Limb (tissue), 2 donors: ENCODE measurements at regions not wholly inside any gene's neighbourhood (a gene's known extent, or its start where the extent isn't known, plus 50 kb on each side); places are given as distances from the start of the nearest gene placed in this dataset.
A peak's percentile ranks its signal among the peaks of the same experiment; 100 is the strongest.
"Not testable (repeated sequence)": the region's sequence is repeated elsewhere in the genome, so short reads cannot be mapped to it uniquely, and the experiment has no call there.

Experiments used
- DNase-seq, 2 donors: peaks; one replicate each; pipeline ENCODE4 v3.0.0-alpha.2; 2016; ENCODE audit errors: extremely low spot score in 2 of 2

DNA sequence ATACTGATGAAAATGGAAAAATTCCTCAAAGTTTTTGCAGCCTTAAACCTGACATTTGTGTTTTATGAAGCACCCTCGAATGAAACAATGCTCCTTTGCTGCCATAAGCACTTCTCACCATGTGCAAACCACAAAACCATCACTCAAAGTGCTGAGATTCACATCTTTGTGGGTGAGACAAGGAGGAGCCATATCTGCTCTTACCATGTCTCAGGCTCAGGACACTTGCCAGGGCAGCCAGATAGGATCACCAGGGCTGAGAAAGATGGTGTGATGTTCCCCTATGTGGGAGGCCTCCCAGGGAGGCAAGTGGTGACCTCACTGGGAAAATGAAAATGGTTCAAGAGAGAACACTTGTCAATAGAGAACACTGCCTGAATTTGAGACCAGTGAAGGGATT lies 120.4 kb downstream of the CCDC34 start:
- no peak for DNase-seq

DNA sequence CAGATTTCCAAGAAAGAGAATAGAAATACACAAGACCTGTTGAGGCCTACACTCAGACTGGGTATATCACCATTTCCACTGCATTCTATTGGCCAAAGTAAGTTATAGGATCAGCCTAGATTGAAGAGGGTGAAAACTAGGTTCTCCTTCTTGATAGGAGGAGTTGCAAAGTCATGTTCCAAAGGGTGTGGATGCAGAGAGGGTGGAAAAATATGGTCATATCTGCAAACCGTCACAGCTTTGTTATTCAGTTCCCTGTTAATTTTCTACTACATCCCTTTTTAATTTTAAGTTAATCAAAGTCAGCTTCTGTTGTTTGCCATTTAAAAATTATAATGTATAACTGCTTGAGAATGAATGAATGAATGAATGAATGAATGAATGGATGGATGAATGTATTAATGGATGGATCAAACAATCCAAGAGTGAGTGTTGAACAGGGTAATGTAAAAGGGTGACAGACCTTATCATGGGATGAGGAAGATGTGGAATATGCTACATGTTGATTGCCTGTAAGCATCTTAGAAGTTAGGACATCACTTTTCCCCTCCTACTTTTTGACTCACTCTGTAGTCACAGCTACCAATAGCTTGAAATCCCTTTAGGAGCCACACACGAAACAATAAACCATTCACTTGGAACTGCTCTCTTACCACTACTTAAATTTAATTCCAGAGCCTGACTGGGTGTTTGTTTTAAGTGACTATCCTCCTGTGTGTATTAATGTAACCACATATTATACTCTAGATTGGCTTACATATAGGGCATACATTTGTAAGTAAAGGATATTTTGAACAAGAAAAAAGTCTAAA lies 121.5 kb downstream of the CCDC34 start:
- no peak for DNase-seq

DNA sequence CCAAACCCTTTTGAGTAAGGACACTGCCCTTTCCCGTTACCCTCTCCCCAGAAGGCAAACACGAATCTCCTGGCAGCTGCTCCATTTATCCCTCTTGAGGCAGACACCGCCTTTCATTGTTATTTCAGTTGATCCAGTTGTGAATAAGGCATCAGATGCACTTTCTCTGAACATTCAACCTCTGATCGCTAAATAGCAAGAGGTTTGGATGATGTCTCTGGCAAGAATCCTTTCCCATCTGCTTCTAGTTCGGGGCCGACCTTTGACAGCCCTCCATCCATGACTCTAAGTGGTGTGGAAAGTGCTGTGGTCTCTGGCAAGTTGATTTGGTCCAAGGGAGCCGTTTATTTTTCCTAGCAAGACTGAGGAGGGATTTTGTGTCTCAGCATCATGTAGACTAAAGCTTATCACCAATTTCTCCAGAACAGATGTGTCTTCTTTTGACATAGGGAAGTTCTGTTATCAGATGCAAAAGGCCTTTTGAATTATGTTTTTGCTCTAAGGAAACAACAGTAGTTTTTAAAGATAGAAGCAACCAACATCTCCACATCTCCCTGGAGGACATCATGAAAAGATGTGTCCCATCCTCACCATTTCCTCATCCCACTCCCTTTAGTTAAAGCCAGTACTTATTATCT lies 123.6 kb downstream of the CCDC34 start:
- no peak for DNase-seq

- no peak for DNase-seq
These were observed 124.2 kb downstream of the CCDC34 start for GRCh38 chr11:27238811-27239210.

GRCh38 chr11:27237643-27238042 lies 125.4 kb downstream of the CCDC34 start:
- no peak for DNase-seq

DNA sequence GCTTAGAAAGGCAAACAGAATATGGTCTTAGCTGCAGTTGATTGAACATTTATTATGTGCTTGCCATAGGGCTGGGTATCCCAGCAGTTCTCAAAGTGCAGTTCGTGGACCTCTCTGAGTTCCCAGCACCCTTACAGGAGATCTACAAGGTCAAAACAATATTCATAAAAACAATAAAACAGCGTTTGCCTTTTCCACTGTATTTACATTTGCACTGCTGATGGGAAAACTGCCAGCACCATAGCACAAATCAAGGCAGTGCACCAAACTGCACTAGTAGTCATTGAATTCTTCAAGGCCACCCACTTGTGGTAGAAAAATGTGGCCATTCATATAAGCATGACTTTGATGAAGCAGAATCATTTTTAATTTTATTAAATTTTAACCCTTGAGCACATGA lies 128.1 kb downstream of the CCDC34 start:
- no peak for DNase-seq

DNA sequence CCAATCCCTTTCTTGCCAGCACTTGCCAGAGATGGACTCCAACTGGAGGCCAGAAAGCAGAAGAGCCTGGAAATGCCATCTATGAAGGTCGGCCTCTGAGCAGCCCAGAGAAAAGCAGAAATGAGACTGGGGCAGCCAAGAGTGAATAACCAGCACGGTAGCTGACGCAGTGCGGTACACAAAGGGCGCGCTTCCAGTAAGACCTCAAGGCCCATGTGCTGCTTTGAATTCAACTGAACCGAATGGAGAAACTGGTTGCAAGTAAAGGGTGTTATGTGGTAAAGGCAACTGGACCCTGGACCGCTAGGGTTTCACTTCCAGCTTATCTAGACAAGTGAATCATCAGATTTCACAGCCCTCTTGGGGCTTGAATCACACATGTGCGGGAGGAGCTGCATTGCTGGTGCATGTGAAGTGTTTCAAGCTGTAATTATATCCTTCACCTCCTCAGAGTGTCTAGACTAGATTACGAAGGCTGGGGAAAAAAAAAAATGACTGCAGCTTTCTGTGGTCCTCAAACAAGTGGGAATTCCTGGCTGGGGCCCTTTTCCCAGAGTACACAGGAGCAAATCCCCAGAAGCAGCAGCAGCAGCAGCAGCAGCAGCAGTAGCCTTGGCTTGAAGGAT lies 128.9 kb downstream of the CCDC34 start:
- DNase-seq = peak in 1 of 2 donors; percentile 53

DNA sequence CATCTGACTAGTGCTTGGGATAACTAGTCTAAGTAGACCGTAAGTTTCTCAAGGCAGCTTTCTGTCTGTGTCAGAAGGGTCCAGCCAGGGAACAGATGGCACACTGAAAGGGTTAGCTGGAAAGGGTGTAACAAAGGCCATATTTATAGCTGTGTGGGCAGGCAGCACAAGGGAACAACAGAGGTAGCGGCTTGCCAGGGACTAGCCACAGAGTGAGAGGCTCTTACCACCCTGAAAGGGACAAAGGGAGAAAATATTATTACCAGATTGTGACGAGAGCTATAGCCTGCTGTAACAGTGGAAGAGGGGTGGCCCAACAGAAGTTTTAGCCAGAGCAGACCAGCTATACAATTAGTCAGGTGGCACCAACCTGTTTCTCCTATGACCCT lies 129.4 kb downstream of the CCDC34 start:
- DNase-seq = no peak

DNA sequence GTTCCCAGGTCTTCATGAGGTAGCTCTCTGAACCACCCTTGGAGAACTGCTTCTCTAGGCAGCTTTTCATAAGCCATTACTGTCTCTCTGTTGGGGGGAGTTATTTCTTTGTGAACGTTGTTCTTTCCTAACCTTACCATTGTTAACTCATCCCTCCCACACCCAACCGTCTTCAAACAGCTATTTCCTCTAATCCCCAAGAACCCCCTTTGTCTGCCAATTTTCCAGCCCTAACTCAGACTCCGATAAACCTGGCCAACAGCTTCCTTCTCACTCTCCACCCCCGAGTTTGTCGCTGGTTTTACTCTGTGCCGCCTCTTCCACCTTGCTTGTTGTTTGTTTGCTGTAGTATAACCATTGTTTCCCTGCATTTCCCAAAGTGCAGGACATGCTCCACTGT lies 131.5 kb downstream of the CCDC34 start:
- no peak for DNase-seq

- DNase-seq = no peak
These were observed 132.8 kb downstream of the CCDC34 start for GRCh38 chr11:27230192-27230572.

GRCh38 chr11:27229511-27230191 lies 133.4 kb downstream of the CCDC34 start:
- no peak for DNase-seq

DNA sequence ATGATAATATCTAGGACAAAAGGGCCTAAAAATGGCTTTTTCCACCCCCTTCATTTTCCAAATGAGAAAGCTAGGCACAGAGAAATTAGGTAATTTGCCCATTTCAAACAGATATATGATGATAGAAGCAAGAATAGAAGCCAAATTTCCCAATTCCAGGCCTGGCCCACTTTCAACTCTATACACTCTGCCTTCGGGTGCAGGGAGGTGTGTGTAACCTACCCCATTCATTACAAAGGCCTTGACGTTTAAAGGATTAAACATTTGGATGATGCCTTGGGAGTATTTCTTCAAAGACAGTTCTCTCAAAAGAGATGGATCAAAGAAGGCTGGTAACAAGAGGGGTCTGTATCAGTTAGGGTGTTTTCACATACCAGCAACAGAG lies 134.1 kb downstream of the CCDC34 start:
- DNase-seq = no peak

DNA sequence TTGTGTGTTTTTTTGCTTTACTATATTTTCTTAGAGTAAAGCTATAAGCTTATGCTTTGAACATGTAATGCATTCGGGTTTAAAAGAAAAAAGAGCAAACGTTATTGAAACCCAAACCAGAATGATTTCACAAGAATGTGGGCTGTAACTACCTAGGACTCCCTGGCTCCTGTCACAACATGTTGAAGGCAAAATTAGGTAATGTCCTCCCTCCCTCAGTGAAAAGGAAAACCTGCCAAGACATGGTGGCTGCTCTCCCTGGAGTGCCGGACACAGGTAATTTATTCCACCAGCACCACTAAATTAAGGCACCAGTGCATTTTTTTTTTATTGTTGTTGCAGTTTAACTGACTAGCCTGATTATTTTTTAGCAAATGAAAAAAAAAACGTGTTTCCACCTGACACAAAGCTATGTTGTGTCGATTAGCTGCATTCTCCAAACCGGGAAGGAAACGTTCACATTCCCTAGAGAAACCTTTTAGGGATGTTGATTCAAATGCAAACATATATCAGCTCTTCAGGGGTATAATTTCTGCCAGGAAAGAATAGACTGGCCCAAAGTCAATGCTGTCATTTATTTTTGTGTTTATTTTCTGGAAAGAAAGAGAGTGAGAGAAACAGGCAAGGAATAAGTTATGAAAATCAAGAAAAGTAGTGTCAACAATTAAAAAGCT lies 134.6 kb downstream of the CCDC34 start:
- DNase-seq = no peak

GRCh38 chr11:27227736-27228135 lies 135.3 kb downstream of the CCDC34 start:
- peak in 1 of 2 donors; percentile 53 for DNase-seq

GRCh38 chr11:27219487-27220039 lies 143.5 kb downstream of the CCDC34 start:
- not testable (repeated sequence) for DNase-seq

DNA sequence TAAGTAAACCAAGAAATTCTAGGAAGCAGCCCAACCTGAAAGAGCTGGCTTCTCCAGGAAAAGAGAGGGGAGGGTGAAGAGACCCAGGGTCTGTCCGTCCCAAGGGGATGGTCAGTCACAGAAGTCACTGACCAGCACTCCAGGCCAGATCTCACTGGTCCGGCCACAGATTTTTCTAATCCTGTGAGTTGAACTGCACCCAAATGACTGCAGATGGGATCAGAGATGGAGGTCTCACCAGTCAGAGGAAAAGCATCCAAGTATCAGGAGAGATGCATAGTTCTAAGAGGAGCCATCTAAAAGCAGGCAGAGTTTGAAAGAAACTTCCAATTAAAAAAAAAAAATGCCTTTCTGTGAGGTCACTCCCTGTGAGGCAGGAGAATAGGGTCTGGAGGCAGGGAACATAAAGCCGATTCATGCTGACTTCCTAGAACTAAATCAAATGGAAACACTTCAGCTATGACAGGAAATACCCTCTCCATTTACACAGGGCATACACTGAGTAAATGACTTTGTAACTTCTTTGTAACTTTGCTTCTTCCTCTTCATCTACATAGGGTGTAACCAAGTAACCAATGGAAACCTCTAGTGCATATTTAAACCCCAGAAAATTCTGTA lies 144.5 kb downstream of the CCDC34 start:
- peak in 1 of 2 donors; percentile 44 for DNase-seq

DNA sequence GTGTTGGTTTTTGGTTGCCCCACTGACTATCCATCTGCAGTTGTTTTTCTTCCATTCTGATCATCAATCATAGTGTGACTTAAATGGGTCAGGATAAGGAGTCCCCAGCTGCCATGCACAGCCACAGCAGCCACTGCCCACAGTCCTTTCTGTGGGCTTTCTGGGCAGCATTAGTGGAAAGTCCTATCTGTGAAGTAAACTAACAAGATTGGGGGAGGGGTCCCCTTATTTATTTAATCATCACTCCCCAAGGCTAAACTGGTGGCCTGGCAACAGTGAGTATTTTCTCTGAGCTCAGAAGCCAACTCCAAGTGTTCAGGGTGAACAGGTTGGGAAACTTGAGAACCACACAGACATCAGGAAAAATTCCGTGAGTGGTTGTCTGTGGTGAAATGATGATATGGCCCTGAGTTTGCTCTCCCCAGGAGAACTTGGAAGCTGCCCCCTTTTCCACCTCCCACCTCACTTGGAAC lies 145.0 kb downstream of the CCDC34 start:
- DNase-seq = no peak

DNA sequence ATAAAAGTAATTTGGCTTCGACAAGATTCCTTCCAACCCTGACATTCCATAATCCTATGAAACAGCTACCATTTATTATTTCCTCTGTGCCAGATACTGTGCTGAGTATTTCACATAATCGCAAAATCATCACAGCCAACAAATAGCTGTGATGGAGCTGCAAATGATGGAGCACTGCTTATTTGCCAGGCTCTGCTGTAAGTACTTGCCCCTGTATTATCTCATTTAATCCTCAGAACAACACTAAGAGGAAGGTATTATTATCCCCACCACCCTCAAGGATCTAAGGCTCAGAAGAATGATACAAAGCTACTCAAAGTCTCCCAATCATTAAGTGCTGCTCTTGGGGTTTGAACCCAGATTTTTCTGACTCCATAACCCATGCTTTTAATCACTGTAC lies 145.5 kb downstream of the CCDC34 start:
- no peak for DNase-seq

DNA sequence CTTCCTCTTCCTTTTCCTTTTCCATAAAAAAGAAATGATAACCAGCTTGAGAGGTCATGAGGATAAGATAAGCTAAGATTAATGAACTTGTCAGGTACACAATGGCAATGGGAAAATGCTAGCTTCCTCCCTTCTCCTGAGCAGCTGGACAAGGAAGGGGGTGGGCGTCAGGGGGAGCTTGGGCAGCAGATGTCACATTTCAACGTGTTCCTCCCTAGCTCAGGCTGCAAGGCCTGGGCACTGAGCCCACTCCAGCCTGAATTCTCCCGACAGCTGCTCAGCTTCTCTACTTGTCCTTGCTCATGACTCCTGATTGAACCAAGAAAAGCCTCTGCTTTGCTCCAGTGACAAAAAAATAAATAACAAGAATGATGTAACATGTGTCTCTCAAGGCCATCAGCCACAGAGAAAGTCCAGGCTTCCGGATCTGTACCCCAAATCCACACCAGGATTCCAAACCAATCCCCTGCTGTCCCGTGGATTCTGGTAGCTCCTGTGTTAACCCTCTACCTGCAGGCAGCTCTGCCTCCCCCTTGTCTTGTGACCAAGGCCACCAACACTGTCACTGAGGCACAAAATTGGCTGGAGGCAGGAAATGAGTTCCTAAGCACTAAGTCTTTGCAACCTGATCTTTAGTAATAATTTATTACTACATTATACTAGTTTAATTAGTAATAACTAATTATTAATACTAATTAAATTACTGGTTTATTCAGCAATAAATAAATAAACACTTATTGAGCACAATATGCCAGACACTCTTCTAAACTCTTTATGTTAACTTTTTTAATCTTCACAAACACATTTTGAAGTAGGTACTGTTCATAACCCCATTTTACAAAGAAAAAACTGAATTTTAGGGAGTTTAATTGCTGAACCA lies 146.5 kb downstream of the CCDC34 start:
- peak; percentile 82 to 91 for DNase-seq
